Neutrophil (primary cell): ENCODE measurements at regions not wholly inside any gene's neighbourhood (a gene's known extent, or its start where the extent isn't known, plus 50 kb on each side); places are given as distances from the start of the nearest gene placed in this dataset.
"Not testable (repeated sequence)": the region's sequence is repeated elsewhere in the genome, so short reads cannot be mapped to it uniquely, and the experiment has no call there.

ENCODE experiments used
- H3K27ac ChIP-seq: fragments of 200-600 bp; sonication (generic); 2 replicates; pipeline ENCODE4 v1.5.1; 2016; ENCODE audit warnings: mild to moderate bottlenecking, moderate library complexity
- H3K27me3 ChIP-seq: fragments of 200-600 bp; sonication (generic); 2 replicates; pipeline ENCODE4 v1.6.0; 2016; ENCODE audit warnings: mild to moderate bottlenecking
- H3K36me3 ChIP-seq: fragments of 200-600 bp; sonication (generic); 2 replicates; pipeline ENCODE4 v1.5.1; 2017
- H3K4me1 ChIP-seq, 2 experiments: fragments of 200-600 bp in 1 of 2; sonication (generic) in 1 of 2; 1 replicate in 1 of 2; 2 replicates in 1 of 2; pipeline versions ENCODE4 v1.5.1 to v1.6.1; 2013 to 2016; ENCODE audit warnings: low read depth in 1 of 2, low read length in 1 of 2, mild to moderate bottlenecking in 1 of 2, moderate library complexity in 1 of 2; ENCODE audit not compliant: control insufficient read depth in 1 of 2, insufficient read depth in 1 of 2
- H3K4me3 ChIP-seq, 2 experiments: fragments of 200-600 bp in 1 of 2; sonication (generic) in 1 of 2; 1 replicate in 1 of 2; 2 replicates in 1 of 2; pipeline ENCODE4 v1.5.1; 2013 to 2016; ENCODE audit warnings: low read depth in 1 of 2, low read length in 1 of 2, mild to moderate bottlenecking in 1 of 2, moderate library complexity in 1 of 2
- H3K9me3 ChIP-seq: fragments of 200-600 bp; sonication (generic); 2 replicates; pipeline ENCODE4 v1.5.1; 2016
- TF ChIP-seq, protein P1 (sequence below): fragments of 200-600 bp; sonication (generic); IDR thresholded peaks from 2 replicates; pipeline ENCODE4 v1.5.1; 2016; ENCODE audit warnings: antibody characterized with exemption

DNA sequence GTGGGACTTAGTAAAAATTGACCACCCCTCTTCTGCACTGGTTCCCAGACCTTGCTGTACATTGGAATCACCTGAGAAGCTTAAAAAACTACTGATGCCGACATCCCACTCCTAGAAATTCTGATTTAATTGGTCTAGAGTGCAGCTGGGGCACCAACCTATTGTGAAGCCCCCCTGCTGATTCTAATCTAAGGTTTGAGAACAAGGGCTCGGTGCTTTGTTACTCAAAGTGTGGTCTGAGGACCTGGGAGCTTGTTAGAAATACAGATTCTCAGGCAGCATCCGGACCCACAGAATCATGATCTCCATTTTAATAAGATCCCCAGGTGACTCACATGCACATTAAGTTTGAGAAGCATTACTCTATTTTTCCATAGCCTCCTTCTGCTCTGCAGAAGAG is 57.8 kb upstream of the LPAR1 start:
- H3K27ac ChIP-seq, result no peak overlapping the region
- no peak overlapping the region for H3K4me3 ChIP-seq
- H3K9me3 ChIP-seq, result no peaks in the 10 kb centered on the region
- no peaks in the 10 kb centered on the region for H3K4me1 ChIP-seq
- TF ChIP-seq, protein P1, sequence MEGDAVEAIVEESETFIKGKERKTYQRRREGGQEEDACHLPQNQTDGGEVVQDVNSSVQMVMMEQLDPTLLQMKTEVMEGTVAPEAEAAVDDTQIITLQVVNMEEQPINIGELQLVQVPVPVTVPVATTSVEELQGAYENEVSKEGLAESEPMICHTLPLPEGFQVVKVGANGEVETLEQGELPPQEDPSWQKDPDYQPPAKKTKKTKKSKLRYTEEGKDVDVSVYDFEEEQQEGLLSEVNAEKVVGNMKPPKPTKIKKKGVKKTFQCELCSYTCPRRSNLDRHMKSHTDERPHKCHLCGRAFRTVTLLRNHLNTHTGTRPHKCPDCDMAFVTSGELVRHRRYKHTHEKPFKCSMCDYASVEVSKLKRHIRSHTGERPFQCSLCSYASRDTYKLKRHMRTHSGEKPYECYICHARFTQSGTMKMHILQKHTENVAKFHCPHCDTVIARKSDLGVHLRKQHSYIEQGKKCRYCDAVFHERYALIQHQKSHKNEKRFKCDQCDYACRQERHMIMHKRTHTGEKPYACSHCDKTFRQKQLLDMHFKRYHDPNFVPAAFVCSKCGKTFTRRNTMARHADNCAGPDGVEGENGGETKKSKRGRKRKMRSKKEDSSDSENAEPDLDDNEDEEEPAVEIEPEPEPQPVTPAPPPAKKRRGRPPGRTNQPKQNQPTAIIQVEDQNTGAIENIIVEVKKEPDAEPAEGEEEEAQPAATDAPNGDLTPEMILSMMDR, result no peak
- no peaks in the 10 kb centered on the region for H3K36me3 ChIP-seq
- H3K27me3 ChIP-seq, result no peaks in the 10 kb centered on the region

DNA sequence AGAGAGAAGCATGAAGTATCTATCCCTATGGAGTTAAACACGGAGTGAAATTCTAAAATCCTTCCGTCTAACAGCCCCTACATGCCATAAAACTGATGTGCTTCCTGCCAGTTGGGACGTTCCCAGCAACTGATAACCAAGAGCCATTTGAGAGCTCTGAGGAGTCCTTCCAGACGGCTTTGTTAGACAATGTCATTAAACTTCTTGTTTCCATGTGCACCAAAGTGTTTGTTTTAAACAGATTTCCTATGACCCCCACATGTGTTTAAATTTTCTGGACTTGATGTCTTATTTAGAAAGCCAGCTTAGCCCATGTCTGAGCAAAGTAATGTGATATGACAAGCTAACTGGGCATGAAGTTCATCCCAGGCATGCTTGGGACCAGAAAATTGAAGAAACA is 57.2 kb upstream of the LPAR1 start:
- Histone ChIP-seq H3K27me3 (no peaks in the 10 kb centered on the region), H3K4me3 (no peak overlapping the region), H3K27ac (no peak overlapping the region), H3K36me3 (no peaks in the 10 kb centered on the region), H3K9me3 (no peaks in the 10 kb centered on the region), H3K4me1 (no peaks in the 10 kb centered on the region)
- TF ChIP-seq, protein P1, result no peak

DNA sequence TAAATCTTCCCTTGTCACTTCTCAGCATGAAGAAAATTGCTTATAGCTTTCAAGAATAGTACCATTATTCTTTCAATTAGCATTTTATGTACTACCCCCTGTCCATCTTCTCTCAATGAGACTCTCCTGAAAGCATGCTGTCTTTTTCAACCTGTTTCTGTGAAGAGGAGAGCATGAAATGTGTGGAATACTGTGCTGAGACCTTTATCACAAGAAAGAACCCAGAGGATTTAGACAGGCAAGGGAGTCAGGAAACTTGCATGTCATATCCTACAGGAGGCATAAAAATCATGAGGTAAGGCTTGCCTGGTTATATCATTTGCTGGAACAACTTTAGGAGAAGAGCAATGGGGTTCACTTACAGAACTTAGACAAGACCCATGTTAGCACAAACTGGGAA is 56.7 kb upstream of the LPAR1 start:
- Histone ChIP-seq H3K27me3 (no peaks in the 10 kb centered on the region), H3K9me3 (no peaks in the 10 kb centered on the region), H3K27ac (no peak overlapping the region), H3K4me1 (no peaks in the 10 kb centered on the region), H3K4me3 (no peak overlapping the region), H3K36me3 (no peaks in the 10 kb centered on the region)
- TF ChIP-seq, protein P1, result no peak

DNA sequence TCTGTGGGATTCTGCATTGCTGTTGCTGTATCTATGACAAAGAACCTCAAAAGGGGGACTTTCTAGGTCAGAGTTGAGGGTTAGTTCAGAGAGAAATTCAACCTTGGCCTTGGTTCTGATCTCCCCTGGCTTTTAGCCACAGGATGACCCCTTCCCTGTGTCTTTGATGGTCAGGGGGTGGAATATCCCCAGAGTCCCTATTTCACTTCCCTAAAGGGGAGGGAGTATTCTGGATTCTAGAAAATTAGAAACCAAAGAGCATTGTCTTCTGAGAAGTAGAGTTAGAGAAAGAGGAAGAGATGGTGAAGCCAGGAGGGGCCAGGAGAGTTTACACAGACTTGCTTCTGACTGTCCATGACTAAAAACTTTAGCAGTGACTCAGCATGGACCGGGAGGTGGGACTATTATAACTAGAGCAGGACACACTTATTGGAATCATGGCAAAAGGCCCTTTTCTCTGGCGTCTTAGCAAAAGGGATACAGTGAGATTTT is 56.2 kb upstream of the LPAR1 start:
- H3K9me3 ChIP-seq, result no peaks in the 10 kb centered on the region
- peak overlapping the region; percentile 54 for H3K27ac ChIP-seq

DNA sequence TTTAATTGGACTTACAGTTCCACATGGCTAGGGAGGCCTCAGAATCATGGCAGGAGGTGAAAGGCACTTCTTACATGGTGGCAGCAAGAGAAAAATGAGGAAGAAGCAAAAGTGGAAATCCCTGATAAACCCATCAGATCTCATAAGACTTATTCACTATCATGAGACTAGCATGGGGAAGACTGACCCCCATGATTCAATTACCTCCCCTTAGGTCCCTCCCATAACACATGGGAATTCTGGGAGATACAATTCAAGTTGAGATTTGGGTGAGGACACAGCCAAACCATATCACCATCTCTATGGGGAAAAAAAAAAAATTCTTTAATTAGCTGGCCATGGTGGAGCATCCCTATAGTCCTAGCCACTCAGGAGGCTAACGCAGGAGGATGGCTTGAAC is 53.9 kb upstream of the LPAR1 start:
- not testable (repeated sequence) for H3K36me3 ChIP-seq, H3K4me3 ChIP-seq, H3K27me3 ChIP-seq, H3K4me1 ChIP-seq, H3K27ac ChIP-seq, H3K9me3 ChIP-seq

More for the DNA sequence above, 56.2 kb upstream of the LPAR1 start:
- Histone ChIP-seq H3K27me3 (no peaks in the 10 kb centered on the region), H3K4me3 (no peak overlapping the region), H3K4me1 (no peaks in the 10 kb centered on the region), H3K36me3 (no peaks in the 10 kb centered on the region)
- TF ChIP-seq, protein P1, result no peak
